Suprapubic skin (tissue), 4 donors: ENCODE measurements at regions not wholly inside any gene's neighbourhood (a gene's known extent, or its start where the extent isn't known, plus 50 kb on each side); places are given as distances from the start of the nearest gene placed in this dataset.

Experiments used
- CTCF ChIP-seq, 2 donors: fragments of 200-600 bp in 1 of 2; fragments of 450-650 bp in 1 of 2; sonication (generic) in 1 of 2; IDR thresholded peaks; one replicate each; pipeline ENCODE4 v1.5.1; 2016 to 2019; ENCODE audit warnings: antibody characterized with exemption in 2 of 2, mild to moderate bottlenecking in 1 of 2, moderate library complexity in 1 of 2
- POLR2A ChIP-seq, 2 donors: fragments of 450-650 bp; IDR thresholded peaks; one replicate each; pipeline ENCODE4 v1.6.1; 2017; ENCODE audit warnings: antibody characterized with exemption in 2 of 2, mild to moderate bottlenecking in 2 of 2, moderate library complexity in 2 of 2
- POLR2AphosphoS5 ChIP-seq, 3 donors: sonication (generic); formaldehyde crosslinking; IDR thresholded peaks; one replicate each; pipeline ENCODE4 v1.6.1; 2017; ENCODE audit warnings: antibody characterized with exemption in 3 of 3

DNA sequence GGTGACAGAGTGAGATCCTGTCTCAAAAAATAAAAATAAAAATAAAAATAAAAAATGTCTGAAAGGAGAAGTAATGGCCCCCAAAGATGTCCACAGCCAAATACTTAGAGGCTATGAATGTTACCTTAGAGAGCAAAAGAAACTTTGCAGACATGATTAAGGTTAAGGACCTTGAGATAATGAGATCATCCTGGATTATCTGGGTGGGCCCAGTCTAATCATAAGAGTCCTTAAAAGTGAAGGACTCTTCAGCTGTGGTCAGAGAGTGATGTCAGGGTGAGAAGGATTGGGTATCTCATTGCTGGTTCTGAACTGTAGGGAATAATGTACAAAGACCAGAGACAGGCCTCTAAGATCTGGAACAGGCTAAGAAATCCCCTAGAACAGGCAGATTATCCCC lies 84.9 kb upstream of the POU1F1 start:
- TF ChIP-seq CTCF (IDR thresholded peaks at IDR 0.05) (no peak), POLR2A (IDR thresholded peaks at IDR 0.05) (no peak), POLR2AphosphoS5 (IDR thresholded peaks at IDR 0.05) (no peak)
